WTC11 (cell line): ENCODE measurements at regions not wholly inside any gene's neighbourhood (a gene's known extent, or its start where the extent isn't known, plus 50 kb on each side); places are given as distances from the start of the nearest gene placed in this dataset.

Source experiments
- ATAC-seq: fragments of 200-7000 bp; cut with Tn5 transposase; 2 replicates; pipeline ENCODE4 v1.10.0; 2021; ENCODE audit warnings: mild to moderate bottlenecking, moderate library complexity
- CTCF ChIA-PET: fragments of 300-600 bp; sonication (Branson Sonifier 250); formaldehyde crosslinking; loops from one replicate; lab custom pipeline; 2021; ENCODE audit warnings: antibody characterized with exemption; lab: Charles Lee
- POLR2A ChIA-PET: fragments of 350-600 bp; sonication (Branson Sonifier 250); formaldehyde crosslinking; loops from one replicate; lab custom pipeline; 2021; ENCODE audit warnings: antibody characterized with exemption; lab: Charles Lee
- DNase-seq: peaks from one replicate; pipeline ENCODE4 v3.0.0; 2021; ENCODE audit warnings: low spot score
- H3K27ac Mint-ChIP-seq: 2 replicates; pipeline ENCODE4 v1.8.0; 2021; ENCODE audit warnings: mixed read lengths
- H3K27me3 Mint-ChIP-seq: 2 replicates; pipeline ENCODE4 v1.8.0; 2021; ENCODE audit warnings: low read depth, mild to moderate bottlenecking, moderate library complexity, mixed read lengths
- H3K36me3 Mint-ChIP-seq: 2 replicates; pipeline ENCODE4 v1.8.0; 2021; ENCODE audit warnings: mixed read lengths
- H3K4me1 Mint-ChIP-seq: 2 replicates; pipeline ENCODE4 v1.8.0; 2022; ENCODE audit warnings: mixed read lengths
- H3K4me3 Mint-ChIP-seq: 2 replicates; pipeline ENCODE4 v1.8.0; 2021; ENCODE audit warnings: mild to moderate bottlenecking, moderate library complexity, mixed read lengths
- H3K9me3 Mint-ChIP-seq: 2 replicates; pipeline ENCODE4 v1.8.0; 2021; ENCODE audit warnings: mixed read lengths
- ATF1 ChIP-seq: sonication (generic); formaldehyde crosslinking; IDR thresholded peaks from 2 replicates; pipeline ENCODE4 v1.8.1; 2023; ENCODE audit warnings: mild to moderate bottlenecking, moderate library complexity, missing genetic modification reagents
- CBFB ChIP-seq: sonication (generic); formaldehyde crosslinking; IDR thresholded peaks from 2 replicates; pipeline ENCODE4 v1.8.1; 2022; ENCODE audit warnings: mild to moderate bottlenecking, low read depth, missing genetic modification reagents
- CTCF ChIP-seq: fragments of 200-600 bp; IDR thresholded peaks from 2 replicates; pipeline ENCODE4 v1.8.0; 2022; ENCODE audit warnings: antibody characterized with exemption
- JUN ChIP-seq: sonication (generic); formaldehyde crosslinking; IDR thresholded peaks from 2 replicates; pipeline ENCODE4 v1.8.0; 2023; ENCODE audit warnings: mild to moderate bottlenecking, missing genetic modification reagents
- KAT7 ChIP-seq: sonication (generic); formaldehyde crosslinking; IDR thresholded peaks from 2 replicates; pipeline ENCODE4 v1.8.1; 2023; ENCODE audit warnings: missing genetic modification reagents, mild to moderate bottlenecking, borderline replicate concordance
- PRDM15 ChIP-seq: sonication (generic); formaldehyde crosslinking; IDR thresholded peaks from 2 replicates; pipeline ENCODE4 v1.8.0; 2022; ENCODE audit warnings: missing genetic modification reagents
- SP1 ChIP-seq: sonication (generic); formaldehyde crosslinking; conservative IDR thresholded peaks from 2 replicates; pipeline ENCODE4 v1.8.1; 2022; ENCODE audit warnings: missing genetic modification reagents
- TCF7 ChIP-seq: sonication (generic); formaldehyde crosslinking; IDR thresholded peaks from 2 replicates; pipeline ENCODE4 v1.8.0; 2022; ENCODE audit warnings: mild to moderate bottlenecking, low read depth, missing genetic modification reagents, moderate library complexity
- TEAD1 ChIP-seq: sonication (generic); formaldehyde crosslinking; IDR thresholded peaks from 2 replicates; pipeline ENCODE4 v1.8.0; 2022; ENCODE audit warnings: mild to moderate bottlenecking, missing genetic modification reagents
- ZNF232 ChIP-seq: sonication (generic); formaldehyde crosslinking; IDR thresholded peaks from 2 replicates; pipeline ENCODE4 v1.8.0; 2022; ENCODE audit warnings: mild to moderate bottlenecking, missing genetic modification reagents
- TF ChIP-seq, protein P1 (sequence below): fragments of 250-450 bp; sonication (Bioruptor Pico); IDR thresholded peaks from 2 replicates; pipeline ENCODE4 v1.8.0; 2021; ENCODE audit warnings: mild to moderate bottlenecking
- TF ChIP-seq, protein P2 (sequence below): sonication (generic); formaldehyde crosslinking; IDR thresholded peaks from 2 replicates; pipeline ENCODE4 v1.8.0; 2022; ENCODE audit warnings: mild to moderate bottlenecking, missing genetic modification reagents
- TF ChIP-seq, protein P3 (sequence below): fragments of 250-450 bp; sonication (Bioruptor Pico); IDR thresholded peaks from 2 replicates; pipeline ENCODE4 v1.9.0; 2021; ENCODE audit warnings: mild to moderate bottlenecking
- TF ChIP-seq, protein P4 (sequence below): sonication (generic); formaldehyde crosslinking; IDR thresholded peaks from 2 replicates; pipeline ENCODE4 v1.8.1; 2022; ENCODE audit warnings: mild to moderate bottlenecking, moderate library complexity, missing genetic modification reagents
- TF ChIP-seq, protein P5 (sequence below): sonication (generic); formaldehyde crosslinking; IDR thresholded peaks from 2 replicates; pipeline ENCODE4 v1.8.0; 2023; ENCODE audit warnings: missing genetic modification reagents

DNA sequence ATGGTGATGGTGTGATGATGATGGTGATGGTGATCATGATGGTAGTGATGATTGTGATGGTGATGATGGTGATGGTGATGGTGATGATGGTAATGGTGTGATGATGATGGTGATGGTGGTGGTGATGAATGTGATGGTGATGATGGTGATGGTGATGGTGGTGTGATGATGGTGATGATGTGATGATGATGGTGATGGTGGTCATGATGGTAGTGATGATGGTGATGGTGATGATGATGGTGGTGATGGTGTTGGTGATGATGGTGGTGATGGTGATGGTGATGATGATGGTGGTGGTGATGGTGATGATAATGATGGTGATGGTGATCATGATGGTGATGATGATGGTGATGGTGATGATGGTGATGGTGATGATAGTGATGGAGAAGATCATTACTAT is 120.3 kb downstream of the ZNF664 start (continued):
- TF ChIP-seq, protein P1, sequence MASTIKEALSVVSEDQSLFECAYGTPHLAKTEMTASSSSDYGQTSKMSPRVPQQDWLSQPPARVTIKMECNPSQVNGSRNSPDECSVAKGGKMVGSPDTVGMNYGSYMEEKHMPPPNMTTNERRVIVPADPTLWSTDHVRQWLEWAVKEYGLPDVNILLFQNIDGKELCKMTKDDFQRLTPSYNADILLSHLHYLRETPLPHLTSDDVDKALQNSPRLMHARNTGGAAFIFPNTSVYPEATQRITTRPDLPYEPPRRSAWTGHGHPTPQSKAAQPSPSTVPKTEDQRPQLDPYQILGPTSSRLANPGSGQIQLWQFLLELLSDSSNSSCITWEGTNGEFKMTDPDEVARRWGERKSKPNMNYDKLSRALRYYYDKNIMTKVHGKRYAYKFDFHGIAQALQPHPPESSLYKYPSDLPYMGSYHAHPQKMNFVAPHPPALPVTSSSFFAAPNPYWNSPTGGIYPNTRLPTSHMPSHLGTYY (CRISPR knock-in tag): no peak
- TF ChIP-seq KAT7 (no peak), TEAD1 (no peak)
- TF ChIP-seq, protein P2, sequence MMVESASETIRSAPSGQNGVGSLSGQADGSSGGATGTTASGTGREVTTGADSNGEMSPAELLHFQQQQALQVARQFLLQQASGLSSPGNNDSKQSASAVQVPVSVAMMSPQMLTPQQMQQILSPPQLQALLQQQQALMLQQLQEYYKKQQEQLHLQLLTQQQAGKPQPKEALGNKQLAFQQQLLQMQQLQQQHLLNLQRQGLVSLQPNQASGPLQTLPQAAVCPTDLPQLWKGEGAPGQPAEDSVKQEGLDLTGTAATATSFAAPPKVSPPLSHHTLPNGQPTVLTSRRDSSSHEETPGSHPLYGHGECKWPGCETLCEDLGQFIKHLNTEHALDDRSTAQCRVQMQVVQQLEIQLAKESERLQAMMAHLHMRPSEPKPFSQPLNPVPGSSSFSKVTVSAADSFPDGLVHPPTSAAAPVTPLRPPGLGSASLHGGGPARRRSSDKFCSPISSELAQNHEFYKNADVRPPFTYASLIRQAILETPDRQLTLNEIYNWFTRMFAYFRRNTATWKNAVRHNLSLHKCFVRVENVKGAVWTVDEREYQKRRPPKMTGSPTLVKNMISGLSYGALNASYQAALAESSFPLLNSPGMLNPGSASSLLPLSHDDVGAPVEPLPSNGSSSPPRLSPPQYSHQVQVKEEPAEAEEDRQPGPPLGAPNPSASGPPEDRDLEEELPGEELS (CRISPR knock-in tag): no peak

DNA sequence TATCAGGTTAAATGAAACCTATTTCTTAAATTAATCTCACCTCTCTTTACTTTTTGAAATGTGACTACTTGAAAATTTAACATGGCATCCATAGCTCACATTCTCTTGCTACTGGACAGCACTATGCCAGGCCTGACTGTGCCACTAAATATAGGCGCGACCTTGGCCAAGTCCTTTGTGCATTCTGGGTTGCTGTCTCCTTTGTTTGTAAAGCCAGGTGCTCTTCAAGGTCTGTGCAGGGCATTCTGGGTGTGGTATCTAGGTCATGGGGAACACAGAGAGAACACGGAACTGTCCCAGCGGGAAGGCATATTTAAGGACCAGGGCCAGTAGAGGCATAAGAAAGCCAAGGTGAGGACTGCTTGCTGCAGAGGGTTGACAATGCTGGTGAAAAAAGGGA is 121.2 kb downstream of the ZNF664 start:
- no peak for ATAC-seq
- peaks cover 18% of the 10 kb centered on the region for H3K27me3 Mint-ChIP-seq
- H3K9me3 Mint-ChIP-seq: peaks cover 11% of the 10 kb centered on the region
- H3K4me3 Mint-ChIP-seq: no peak overlapping the region
- ChIA-PET POLR2A (no interaction called here), CTCF (no interaction called here)
- TF ChIP-seq, protein P3, sequence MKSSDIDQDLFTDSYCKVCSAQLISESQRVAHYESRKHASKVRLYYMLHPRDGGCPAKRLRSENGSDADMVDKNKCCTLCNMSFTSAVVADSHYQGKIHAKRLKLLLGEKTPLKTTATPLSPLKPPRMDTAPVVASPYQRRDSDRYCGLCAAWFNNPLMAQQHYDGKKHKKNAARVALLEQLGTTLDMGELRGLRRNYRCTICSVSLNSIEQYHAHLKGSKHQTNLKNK: no peak
- TF ChIP-seq, protein P4, sequence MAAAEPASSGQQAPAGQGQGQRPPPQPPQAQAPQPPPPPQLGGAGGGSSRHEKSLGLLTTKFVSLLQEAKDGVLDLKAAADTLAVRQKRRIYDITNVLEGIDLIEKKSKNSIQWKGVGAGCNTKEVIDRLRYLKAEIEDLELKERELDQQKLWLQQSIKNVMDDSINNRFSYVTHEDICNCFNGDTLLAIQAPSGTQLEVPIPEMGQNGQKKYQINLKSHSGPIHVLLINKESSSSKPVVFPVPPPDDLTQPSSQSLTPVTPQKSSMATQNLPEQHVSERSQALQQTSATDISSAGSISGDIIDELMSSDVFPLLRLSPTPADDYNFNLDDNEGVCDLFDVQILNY: no peak
- H3K4me1 Mint-ChIP-seq: peaks cover 10% of the 10 kb centered on the region
- H3K27ac Mint-ChIP-seq: no peak overlapping the region
- peaks cover 4% of the 10 kb centered on the region for H3K36me3 Mint-ChIP-seq
- DNase-seq: no peak

DNA sequence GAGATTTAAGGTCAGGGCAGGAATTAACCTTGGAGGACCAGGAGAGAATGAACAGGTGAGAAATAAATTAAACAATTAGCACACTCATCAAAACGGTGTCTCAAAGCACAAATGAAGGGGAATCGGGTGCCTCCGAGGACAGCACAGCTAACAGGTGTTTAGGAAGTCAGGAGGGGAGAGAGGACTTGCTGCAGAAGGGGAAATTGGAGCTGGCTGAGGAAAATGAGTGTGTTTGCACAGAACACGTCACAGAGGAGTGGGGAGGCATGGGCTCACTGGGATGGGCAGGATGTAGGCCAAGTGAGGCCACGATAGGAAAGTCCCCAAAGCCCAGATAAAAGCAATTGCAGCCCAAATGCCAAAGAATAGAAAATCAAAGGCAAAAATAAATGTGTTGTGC is 121.7 kb downstream of the ZNF664 start:
- Mint-ChIP-seq H3K36me3 (peaks cover 4% of the 10 kb centered on the region), H3K27ac (no peak overlapping the region), H3K4me1 (peaks cover 10% of the 10 kb centered on the region), H3K9me3 (peaks cover 11% of the 10 kb centered on the region), H3K4me3 (no peak overlapping the region), H3K27me3 (peaks cover 18% of the 10 kb centered on the region)
- TF ChIP-seq, protein P5, sequence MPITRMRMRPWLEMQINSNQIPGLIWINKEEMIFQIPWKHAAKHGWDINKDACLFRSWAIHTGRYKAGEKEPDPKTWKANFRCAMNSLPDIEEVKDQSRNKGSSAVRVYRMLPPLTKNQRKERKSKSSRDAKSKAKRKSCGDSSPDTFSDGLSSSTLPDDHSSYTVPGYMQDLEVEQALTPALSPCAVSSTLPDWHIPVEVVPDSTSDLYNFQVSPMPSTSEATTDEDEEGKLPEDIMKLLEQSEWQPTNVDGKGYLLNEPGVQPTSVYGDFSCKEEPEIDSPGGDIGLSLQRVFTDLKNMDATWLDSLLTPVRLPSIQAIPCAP (CRISPR knock-in tag): no peak
- TF ChIP-seq ATF1 (CRISPR knock-in tag): no peak
- no peak for TF ChIP-seq CBFB
- TF ChIP-seq ZNF232 (CRISPR knock-in tag): no peak
- no peak for TF ChIP-seq SP1 (CRISPR knock-in tag)
- TF ChIP-seq JUN (CRISPR knock-in tag): no peak
- TF ChIP-seq TCF7: no peak
- CTCF ChIA-PET: no interaction called here
- POLR2A ChIA-PET: no interaction called here
- ATAC-seq (no peak), DNase-seq (no peak)

DNA sequence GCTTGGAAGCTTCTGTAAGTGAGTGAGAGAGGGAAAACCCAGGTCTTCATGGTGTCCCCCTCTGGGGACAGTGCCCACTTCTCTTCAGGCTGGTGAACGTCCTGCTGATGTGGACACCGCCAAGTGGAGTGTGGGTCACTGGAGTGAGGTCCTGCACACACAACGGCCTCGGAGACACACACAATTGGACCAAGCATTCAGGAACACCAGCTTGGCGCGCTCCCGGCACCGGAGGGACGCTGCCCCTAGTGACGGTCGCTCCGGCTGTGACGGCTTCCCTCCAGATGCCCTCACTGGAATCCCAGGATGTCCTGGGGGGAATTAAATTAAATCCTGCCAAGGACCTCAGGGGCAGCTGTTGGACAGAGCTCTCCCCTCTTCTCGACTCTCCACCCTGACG is 123.1 kb downstream of the ZNF664 start:
- Mint-ChIP-seq H3K4me3 (no peak overlapping the region), H3K4me1 (peaks cover 10% of the 10 kb centered on the region), H3K27ac (no peak overlapping the region), H3K27me3 (peaks cover 18% of the 10 kb centered on the region), H3K9me3 (peaks cover 18% of the 10 kb centered on the region), H3K36me3 (peaks cover 11% of the 10 kb centered on the region)
- CTCF ChIA-PET: interaction anchor here (0.7 kb wide), 1 partner anchor 64 kb away, joined by 3 read pairs; no protein-coding TSS in a partner anchor
- no peak for DNase-seq
- TF ChIP-seq CTCF: no peak
- no peak for TF ChIP-seq PRDM15 (CRISPR knock-in tag)
- ATAC-seq: no peak
- POLR2A ChIA-PET: no interaction called here
